K562 (cell line): ENCODE measurements at regions not wholly inside any gene's neighbourhood (a gene's known extent, or its start where the extent isn't known, plus 50 kb on each side); places are given as distances from the start of the nearest gene placed in this dataset.

Experiments used
- ATAC-seq: fragments of 200-7000 bp; cut with Tn5 transposase; 3 replicates; pipeline ENCODE4 v1.9.1; 2020; ENCODE audit warnings: moderate library complexity
- BruUV-seq: library from RNA; stranded (reverse); fragments of 400-500 nt; replicated peaks from 2 replicates; lab custom pipeline; 2021; lab: Mats Ljungman, UMichigan
- CTCF ChIA-PET: fragments of 300-600 bp; formaldehyde crosslinking; extraction: SDS; loops from one replicate; lab custom pipeline; 2021; ENCODE audit warnings: low intra/inter-chr PET ratio; lab: Yijun Ruan, JAX
- POLR2A ChIA-PET: fragments of 300-600, 350-650 bp; sonication (Branson Sonifier 250); formaldehyde crosslinking; extraction: SDS; loops from one replicate; lab custom pipeline; 2021; ENCODE audit warnings: antibody characterized with exemption, inconsistent platforms; lab: Yijun Ruan, JAX
- DNase-seq, 4 experiments: peaks; one replicate each; pipeline versions ENCODE4 v3.0.0 to v3.0.0-alpha.2; 2011 to 2018; ENCODE audit warnings: low spot score in 3 of 4, mixed read lengths in 3 of 4; ENCODE audit errors: extremely low read depth in 1 of 4
- FAIRE-seq: peaks from 2 replicates; lab custom pipeline; 2011; peaks lifted over from hg19 to GRCh38; lab: Jason Lieb, UNC
- H2AFZ ChIP-seq: 2 replicates; pipeline ENCODE4 v1.6.0; 2011; ENCODE audit warnings: low read depth, low read length, control low read depth, inconsistent platforms
- H3K27ac ChIP-seq: fragments of 200-600 bp; 3 replicates; pipeline ENCODE4 v1.8.0; 2011; ENCODE audit warnings: low read depth, mild to moderate bottlenecking, control low read depth, inconsistent platforms, low read length, moderate library complexity, mixed read lengths; ENCODE audit errors: extremely low read depth
- H3K27me3 ChIP-seq, 2 experiments: fragments of 300-600 bp in 1 of 2; 2 replicates in 1 of 2; 3 replicates in 1 of 2; pipeline versions ENCODE4 v1.6.0 to v1.8.0; 2011; ENCODE audit warnings: inconsistent platforms in 2 of 2, low read length in 2 of 2, mild to moderate bottlenecking in 1 of 2, mixed read lengths in 1 of 2, moderate library complexity in 1 of 2; ENCODE audit not compliant: control insufficient read depth in 2 of 2, insufficient read depth in 2 of 2
- H3K36me3 ChIP-seq: fragments of 300-600 bp; 3 replicates; pipeline ENCODE4 v1.8.0; 2011; ENCODE audit warnings: mild to moderate bottlenecking, low read length, inconsistent platforms; ENCODE audit not compliant: control insufficient read depth, insufficient read depth
- H3K4me1 ChIP-seq, 2 experiments: fragments of 200-600 bp in 1 of 2; replicated peaks in 1 of 2; 2 replicates in 1 of 2; 3 replicates in 1 of 2; pipeline versions ENCODE4 v1.5.1 to v1.8.0; 2011; ENCODE audit warnings: inconsistent platforms in 2 of 2, low read length in 2 of 2, mild to moderate bottlenecking in 1 of 2, mixed read lengths in 1 of 2, moderate library complexity in 1 of 2; ENCODE audit not compliant: control insufficient read depth in 2 of 2, insufficient read depth in 2 of 2
- H3K4me2 ChIP-seq: 2 replicates; pipeline ENCODE4 v1.6.1; 2011; ENCODE audit warnings: low read length, control low read depth, inconsistent platforms, mixed read lengths; ENCODE audit not compliant: insufficient read depth
- H3K4me3 ChIP-seq: fragments of 200-600 bp; sonication (generic), shearing (Covaris generic); 2 replicates; pipeline ENCODE4 v1.5.1; 2016; ENCODE audit warnings: control low read depth, inconsistent platforms
- H3K79me2 ChIP-seq: fragments of 200-600 bp; 3 replicates; pipeline ENCODE4 v1.8.0; 2011; ENCODE audit warnings: low read length, inconsistent platforms; ENCODE audit not compliant: control insufficient read depth, insufficient read depth
- H3K9ac ChIP-seq, 2 experiments: 2 replicates each; pipeline versions ENCODE4 v1.6.0 to v1.6.1; 2011; ENCODE audit warnings: low read depth in 2 of 2, low read length in 2 of 2, control low read depth in 1 of 2, inconsistent platforms in 1 of 2, mild to moderate bottlenecking in 1 of 2, mixed read lengths in 1 of 2; ENCODE audit not compliant: insufficient read depth in 1 of 2
- H3K9me1 ChIP-seq: one replicate; pipeline ENCODE4 v1.6.0; 2011; ENCODE audit warnings: inconsistent platforms, mild to moderate bottlenecking, low read length, moderate library complexity; ENCODE audit not compliant: control insufficient read depth, insufficient read depth
- H3K9me3 ChIP-seq: replicated peaks from 2 replicates; pipeline ENCODE4 v1.5.1; 2011; ENCODE audit warnings: low read depth, low read length, inconsistent platforms; ENCODE audit not compliant: control insufficient read depth, insufficient read depth
- H4K20me1 ChIP-seq: replicated peaks from 2 replicates; pipeline ENCODE4 v1.6.1; 2011; ENCODE audit warnings: low read length, inconsistent platforms, mixed read lengths; ENCODE audit not compliant: control insufficient read depth, insufficient read depth
- COPS2 ChIP-seq: fragments of 450-650 bp; conservative IDR thresholded peaks from 2 replicates; pipeline ENCODE4 v1.6.1; 2016; ENCODE audit warnings: mild to moderate bottlenecking, moderate library complexity
- KHSRP ChIP-seq: fragments of 450-650 bp; IDR thresholded peaks from 2 replicates; pipeline ENCODE4 v1.6.1; 2017
- NFRKB ChIP-seq: fragments of 450-650 bp; IDR thresholded peaks from 2 replicates; pipeline ENCODE4 v1.6.1; 2016; ENCODE audit warnings: low read depth
- PCBP1 ChIP-seq: fragments of 200-400 bp; formaldehyde crosslinking; IDR thresholded peaks from 2 replicates; pipeline ENCODE4 v1.6.1; 2018; ENCODE audit warnings: mild to moderate bottlenecking, low read depth, low read length; ENCODE audit not compliant: poor library complexity, severe bottlenecking
- RBM14 ChIP-seq: fragments of 200-400 bp; formaldehyde crosslinking; IDR thresholded peaks from 2 replicates; pipeline ENCODE4 v1.6.1; 2018; ENCODE audit warnings: low read depth, mild to moderate bottlenecking, low read length, moderate library complexity, borderline replicate concordance; ENCODE audit not compliant: insufficient read depth
- SIRT6 ChIP-seq: IDR thresholded peaks from one replicate; pipeline ENCODE4 v1.6.1; 2012; ENCODE audit warnings: low read depth, mild to moderate bottlenecking, control low read depth, inconsistent platforms, low read length, moderate library complexity
- ZBTB1 ChIP-seq: sonication (generic); formaldehyde crosslinking; IDR thresholded peaks from 2 replicates; pipeline ENCODE4 v1.8.1; 2023; ENCODE audit warnings: missing genetic modification reagents, low read depth, mild to moderate bottlenecking, borderline replicate concordance
- ZKSCAN1 ChIP-seq: fragments of 150-350 bp; IDR thresholded peaks from 2 replicates; pipeline ENCODE4 v1.6.1; 2016; ENCODE audit warnings: low read depth, low read length
- ZNF3 ChIP-seq: fragments of 250-450 bp; sonication (Bioruptor Pico); IDR thresholded peaks from 2 replicates; pipeline ENCODE4 v1.5.0; 2021; ENCODE audit warnings: mild to moderate bottlenecking, moderate library complexity
- ZNF586 ChIP-seq: fragments of 450-650 bp; formaldehyde crosslinking; conservative IDR thresholded peaks from 2 replicates; pipeline ENCODE4 v1.4.0; 2020; ENCODE audit warnings: mild to moderate bottlenecking, moderate library complexity
- ZNF695 ChIP-seq: fragments of 450-650 bp; formaldehyde crosslinking; IDR thresholded peaks from 2 replicates; pipeline ENCODE4 v1.4.0; 2020; ENCODE audit warnings: mild to moderate bottlenecking, moderate library complexity
- WGBS: fragments of 100-300 bp; shearing (Covaris generic); methylation state at CpG from one replicate; pipeline ENCODE4 v1.1.6; 2016; ENCODE audit warnings: low coverage, mixed read lengths; ENCODE audit not compliant: insufficient coverage; ENCODE audit errors: missing lambda C conversion rate; 5-methylcytosine and 5-hydroxymethylcytosine counted together
- in situ Hi-C: fragments of 300-500 bp; cut with MboI; formaldehyde crosslinking; loops from 4 replicates; pipeline ENCODE4 v1.15.0; 2018; ENCODE audit warnings: inconsistent platforms, mixed read lengths
- intact Hi-C: fragments of 100-400 bp; cut with micrococcal nuclease; formaldehyde crosslinking; loops from 2 replicates; pipeline ENCODE4 v1.14.2; 2022
- TF ChIP-seq, protein P1 (sequence below), 2 experiments: fragments of 450-650 bp; IDR thresholded peaks; 2 replicates each; pipeline ENCODE4 v1.6.1; 2018; ENCODE audit warnings: mild to moderate bottlenecking in 2 of 2, low read depth in 1 of 2; ENCODE audit not compliant: partially characterized antibody in 2 of 2
- TF ChIP-seq, protein P2 (sequence below): fragments of 450-650 bp; IDR thresholded peaks from 2 replicates; pipeline ENCODE4 v1.6.1; 2014; ENCODE audit warnings: low read depth, mild to moderate bottlenecking, moderate library complexity, borderline replicate concordance
- TF ChIP-seq, protein P3 (sequence below): sonication (generic); formaldehyde crosslinking; IDR thresholded peaks from 2 replicates; pipeline ENCODE4 v1.9.0; 2022; ENCODE audit warnings: mild to moderate bottlenecking, missing genetic modification reagents

DNA sequence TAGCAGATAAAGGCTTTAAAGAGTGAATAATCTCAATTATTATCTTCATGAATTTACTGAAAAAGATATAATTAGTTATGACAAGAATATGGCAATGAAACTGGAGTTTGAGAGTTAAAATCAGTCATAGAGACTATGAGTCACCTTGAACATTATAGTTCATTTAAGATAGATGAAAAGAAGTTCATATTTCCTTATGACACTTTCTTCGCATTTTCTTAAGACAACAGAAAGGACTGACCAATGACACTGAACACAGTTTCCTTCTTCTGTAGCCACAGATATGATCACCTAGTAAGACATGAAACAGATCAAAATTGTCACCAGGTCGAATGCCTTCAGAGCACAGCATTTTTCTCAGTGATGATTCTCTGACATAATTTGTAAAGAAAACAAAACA, 202.1 kb downstream of the KLF12 start (continued):
- TF ChIP-seq, protein P1, sequence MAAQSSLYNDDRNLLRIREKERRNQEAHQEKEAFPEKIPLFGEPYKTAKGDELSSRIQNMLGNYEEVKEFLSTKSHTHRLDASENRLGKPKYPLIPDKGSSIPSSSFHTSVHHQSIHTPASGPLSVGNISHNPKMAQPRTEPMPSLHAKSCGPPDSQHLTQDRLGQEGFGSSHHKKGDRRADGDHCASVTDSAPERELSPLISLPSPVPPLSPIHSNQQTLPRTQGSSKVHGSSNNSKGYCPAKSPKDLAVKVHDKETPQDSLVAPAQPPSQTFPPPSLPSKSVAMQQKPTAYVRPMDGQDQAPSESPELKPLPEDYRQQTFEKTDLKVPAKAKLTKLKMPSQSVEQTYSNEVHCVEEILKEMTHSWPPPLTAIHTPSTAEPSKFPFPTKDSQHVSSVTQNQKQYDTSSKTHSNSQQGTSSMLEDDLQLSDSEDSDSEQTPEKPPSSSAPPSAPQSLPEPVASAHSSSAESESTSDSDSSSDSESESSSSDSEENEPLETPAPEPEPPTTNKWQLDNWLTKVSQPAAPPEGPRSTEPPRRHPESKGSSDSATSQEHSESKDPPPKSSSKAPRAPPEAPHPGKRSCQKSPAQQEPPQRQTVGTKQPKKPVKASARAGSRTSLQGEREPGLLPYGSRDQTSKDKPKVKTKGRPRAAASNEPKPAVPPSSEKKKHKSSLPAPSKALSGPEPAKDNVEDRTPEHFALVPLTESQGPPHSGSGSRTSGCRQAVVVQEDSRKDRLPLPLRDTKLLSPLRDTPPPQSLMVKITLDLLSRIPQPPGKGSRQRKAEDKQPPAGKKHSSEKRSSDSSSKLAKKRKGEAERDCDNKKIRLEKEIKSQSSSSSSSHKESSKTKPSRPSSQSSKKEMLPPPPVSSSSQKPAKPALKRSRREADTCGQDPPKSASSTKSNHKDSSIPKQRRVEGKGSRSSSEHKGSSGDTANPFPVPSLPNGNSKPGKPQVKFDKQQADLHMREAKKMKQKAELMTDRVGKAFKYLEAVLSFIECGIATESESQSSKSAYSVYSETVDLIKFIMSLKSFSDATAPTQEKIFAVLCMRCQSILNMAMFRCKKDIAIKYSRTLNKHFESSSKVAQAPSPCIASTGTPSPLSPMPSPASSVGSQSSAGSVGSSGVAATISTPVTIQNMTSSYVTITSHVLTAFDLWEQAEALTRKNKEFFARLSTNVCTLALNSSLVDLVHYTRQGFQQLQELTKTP (IDR thresholded peaks at IDR 0.05; ENCODE audit: low read depth in 1 of 2, partially characterized antibody in 2 of 2): no peak

DNA sequence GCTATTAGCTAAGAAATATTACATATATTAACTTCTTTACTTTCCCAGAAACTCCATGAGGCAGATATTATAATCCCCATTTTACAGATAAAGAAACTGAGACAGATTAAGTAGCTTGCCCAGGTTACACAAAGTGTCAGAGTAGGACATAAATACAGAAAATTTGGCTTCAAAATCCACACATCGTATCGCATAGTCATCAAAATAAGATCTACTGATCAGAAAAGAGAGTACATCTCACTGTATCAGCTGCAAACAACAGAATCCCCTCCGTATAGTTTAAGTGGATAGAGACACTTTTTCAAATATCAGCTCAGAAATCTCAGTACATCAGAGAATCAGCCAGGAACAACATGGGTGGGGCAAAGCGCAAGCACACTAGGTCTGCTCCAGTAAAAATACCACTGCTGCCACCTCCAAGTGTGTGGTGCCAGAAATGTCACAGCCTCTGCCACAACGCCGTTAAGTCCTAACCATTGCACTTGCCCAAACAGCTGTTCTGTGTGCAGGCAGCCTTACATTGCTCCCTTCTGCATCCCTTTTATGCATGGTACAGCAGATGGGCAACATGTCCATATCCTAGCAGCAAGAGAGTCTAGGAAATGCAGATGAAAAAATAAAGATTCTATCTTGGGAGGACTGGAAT, 204.8 kb downstream of the KLF12 start:
- no TSS peak for BruUV-seq
- CTCF ChIA-PET: no interaction called here
- ATAC-seq: no peak
- TF ChIP-seq ZKSCAN1 (no peak), ZBTB1 (CRISPR knock-in tag) (no peak), RBM14 (no peak), SIRT6 (no peak), PCBP1 (no peak), ZNF3 (no peak), ZNF586 (CRISPR knock-in tag) (no peak), KHSRP (no peak), ZNF695 (CRISPR knock-in tag) (no peak), COPS2 (no peak), NFRKB (no peak)
- TF ChIP-seq, protein P2, sequence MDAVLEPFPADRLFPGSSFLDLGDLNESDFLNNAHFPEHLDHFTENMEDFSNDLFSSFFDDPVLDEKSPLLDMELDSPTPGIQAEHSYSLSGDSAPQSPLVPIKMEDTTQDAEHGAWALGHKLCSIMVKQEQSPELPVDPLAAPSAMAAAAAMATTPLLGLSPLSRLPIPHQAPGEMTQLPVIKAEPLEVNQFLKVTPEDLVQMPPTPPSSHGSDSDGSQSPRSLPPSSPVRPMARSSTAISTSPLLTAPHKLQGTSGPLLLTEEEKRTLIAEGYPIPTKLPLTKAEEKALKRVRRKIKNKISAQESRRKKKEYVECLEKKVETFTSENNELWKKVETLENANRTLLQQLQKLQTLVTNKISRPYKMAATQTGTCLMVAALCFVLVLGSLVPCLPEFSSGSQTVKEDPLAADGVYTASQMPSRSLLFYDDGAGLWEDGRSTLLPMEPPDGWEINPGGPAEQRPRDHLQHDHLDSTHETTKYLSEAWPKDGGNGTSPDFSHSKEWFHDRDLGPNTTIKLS: no peak
- TF ChIP-seq, protein P3, sequence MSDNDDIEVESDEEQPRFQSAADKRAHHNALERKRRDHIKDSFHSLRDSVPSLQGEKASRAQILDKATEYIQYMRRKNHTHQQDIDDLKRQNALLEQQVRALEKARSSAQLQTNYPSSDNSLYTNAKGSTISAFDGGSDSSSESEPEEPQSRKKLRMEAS (CRISPR knock-in tag): no peak

More for the DNA sequence above, 204.8 kb downstream of the KLF12 start:
- DNase-seq: no peak
- WGBS: 3% methylated on average over 6 of the region's 6 CpGs
- no peak for FAIRE-seq
- no peaks in the 10 kb centered on the region for H3K27me3 ChIP-seq
- H3K4me3 ChIP-seq: no peak overlapping the region
- H3K79me2 ChIP-seq: no peaks in the 10 kb centered on the region
- no peak overlapping the region for H3K27ac ChIP-seq
- no peaks in the 10 kb centered on the region for H3K9me1 ChIP-seq
- no peak overlapping the region for H2AFZ ChIP-seq
- POLR2A ChIA-PET: no interaction called here
- no peaks in the 10 kb centered on the region for H3K9me3 ChIP-seq
- no peaks in the 10 kb centered on the region for H4K20me1 ChIP-seq
- no peaks in the 10 kb centered on the region for H3K36me3 ChIP-seq
- no peaks in the 10 kb centered on the region for H3K4me1 ChIP-seq
- H3K4me2 ChIP-seq: no peak overlapping the region
- H3K9ac ChIP-seq: no peak overlapping the region
- intact Hi-C loops: no loop called here
- in situ Hi-C loops: no loop called here
